Liver (tissue), 8 donors: ENCODE measurements at regions not wholly inside any gene's neighbourhood (a gene's known extent, or its start where the extent isn't known, plus 50 kb on each side); places are given as distances from the start of the nearest gene placed in this dataset.

Source experiments
- DNase-seq: peaks from one replicate; pipeline ENCODE4 v3.0.0-alpha.2; 2017; ENCODE audit warnings: low spot score
- H3K27ac ChIP-seq, 2 donors: one replicate each; pipeline ENCODE4 v1.7.0; 2013; ENCODE audit warnings: inconsistent platforms in 2 of 2, low read length in 2 of 2, control low read depth in 1 of 2, low read depth in 1 of 2, mild to moderate bottlenecking in 1 of 2
- H3K27me3 ChIP-seq, 4 donors: one replicate each; pipeline versions ENCODE4 v1.6.1 to v1.7.0; 2013; ENCODE audit warnings: low read length in 3 of 4, inconsistent platforms in 1 of 4, mild to moderate bottlenecking in 1 of 4, moderate library complexity in 1 of 4; ENCODE audit not compliant: control insufficient read depth in 4 of 4, insufficient read depth in 4 of 4
- H3K36me3 ChIP-seq, 4 donors: one replicate each; pipeline versions ENCODE4 v1.6.1 to v1.7.0; 2013; ENCODE audit warnings: low read length in 3 of 4, mild to moderate bottlenecking in 3 of 4, low read depth in 1 of 4, moderate library complexity in 1 of 4; ENCODE audit not compliant: control insufficient read depth in 4 of 4, insufficient read depth in 3 of 4
- H3K4me1 ChIP-seq, 4 donors: one replicate each; pipeline versions ENCODE4 v1.6.1 to v1.7.0; 2013; ENCODE audit warnings: low read length in 3 of 4, mild to moderate bottlenecking in 3 of 4, moderate library complexity in 1 of 4; ENCODE audit not compliant: control insufficient read depth in 4 of 4, insufficient read depth in 4 of 4
- H3K4me3 ChIP-seq, 3 donors: one replicate each; pipeline versions ENCODE4 v1.6.1 to v1.7.0; 2013; ENCODE audit warnings: low read length in 3 of 3, control low read depth in 1 of 3, low read depth in 1 of 3, mild to moderate bottlenecking in 1 of 3
- H3K9ac ChIP-seq, 2 donors: one replicate each; pipeline ENCODE4 v1.7.0; 2013; ENCODE audit warnings: low read length in 2 of 2, mild to moderate bottlenecking in 2 of 2, moderate library complexity in 2 of 2, control low read depth in 1 of 2, low read depth in 1 of 2
- H3K9me3 ChIP-seq, 4 donors: one replicate each; pipeline versions ENCODE4 v1.6.1 to v1.7.0; 2013; ENCODE audit warnings: low read length in 3 of 4; ENCODE audit not compliant: control insufficient read depth in 4 of 4
- CTCF ChIP-seq: fragments of 150-350 bp; IDR thresholded peaks from 2 replicates; pipeline ENCODE4 v1.5.1; 2017; ENCODE audit warnings: improper control_type of control experiment, low read depth, low read length; ENCODE audit not compliant: missing input control
- EGR1 ChIP-seq, 2 donors: IDR thresholded peaks; 2 replicates each; pipeline ENCODE4 v1.6.1; 2016 to 2018; ENCODE audit warnings: antibody characterized with exemption in 2 of 2, low read depth in 2 of 2
- FOXA2 ChIP-seq: IDR thresholded peaks from 2 replicates; pipeline ENCODE4 v1.6.1; 2016; ENCODE audit warnings: antibody characterized with exemption
- GABPA ChIP-seq, 2 donors: IDR thresholded peaks in 1 of 2; conservative IDR thresholded peaks in 1 of 2; 2 replicates each; pipeline ENCODE4 v1.6.1; 2016; ENCODE audit warnings: antibody characterized with exemption in 2 of 2, mild to moderate bottlenecking in 1 of 2, moderate library complexity in 1 of 2
- HNF4G ChIP-seq: IDR thresholded peaks from 2 replicates; pipeline ENCODE4 v1.6.1; 2016; ENCODE audit warnings: antibody characterized with exemption
- JUND ChIP-seq, 2 donors: IDR thresholded peaks; 2 replicates each; pipeline ENCODE4 v1.6.1; 2016; ENCODE audit warnings: antibody characterized with exemption in 2 of 2
- MAX ChIP-seq: IDR thresholded peaks from 2 replicates; pipeline ENCODE4 v1.6.1; 2016; ENCODE audit warnings: antibody characterized with exemption
- NR2F2 ChIP-seq: IDR thresholded peaks from 2 replicates; pipeline ENCODE4 v1.6.1; 2016; ENCODE audit warnings: antibody characterized with exemption
- RAD21 ChIP-seq, 2 donors: IDR thresholded peaks; 2 replicates each; pipeline ENCODE4 v1.6.1; 2016; ENCODE audit warnings: antibody characterized with exemption in 2 of 2, mild to moderate bottlenecking in 2 of 2
- RXRA ChIP-seq, 2 donors: IDR thresholded peaks; 2 replicates each; pipeline ENCODE4 v1.6.1; 2017 to 2018; ENCODE audit warnings: antibody characterized with exemption in 2 of 2, mild to moderate bottlenecking in 1 of 2
- SP1 ChIP-seq: IDR thresholded peaks from 2 replicates; pipeline ENCODE4 v1.6.1; 2018; ENCODE audit warnings: antibody characterized with exemption, mild to moderate bottlenecking
- YY1 ChIP-seq: IDR thresholded peaks from 2 replicates; pipeline ENCODE4 v1.6.1; 2016; ENCODE audit warnings: antibody characterized with exemption, mild to moderate bottlenecking
- ZBTB33 ChIP-seq: IDR thresholded peaks from 2 replicates; pipeline ENCODE4 v1.6.1; 2016; ENCODE audit warnings: antibody characterized with exemption
- WGBS: extraction: QIAGEN DNeasy Blood & Tissue Kit; methylation state at CpG from one replicate; pipeline ENCODE4 v1.1.7; 2013; 5-methylcytosine and 5-hydroxymethylcytosine counted together
- donor health status: healthy.
- donor health status: healthy.
- donor health status: healthy.
- donor health status: healthy.
- donor health status: healthy.

- no peak for TF ChIP-seq ZBTB33
- no peak for TF ChIP-seq YY1
These were observed 117.0 kb upstream of the GAS1 start (continued) for GRCh38 chr9:87064311-87064710.

- no peak for DNase-seq
- H3K27ac ChIP-seq, result no peak overlapping the region
- H3K4me3 ChIP-seq, result no peak overlapping the region
- no peaks in the 10 kb centered on the region for H3K36me3 ChIP-seq
- H3K27me3 ChIP-seq, result peaks cover 0 to 3% (median under 1%) of the 10 kb centered on the region in 4 donors
- H3K9ac ChIP-seq, result no peak overlapping the region
- WGBS, result 92% methylated on average over 4 of the region's 4 CpGs
- no peak for TF ChIP-seq EGR1 (IDR thresholded peaks at IDR 0.05; ENCODE audit: low read depth in 2 of 2)
- TF ChIP-seq CTCF, result no peak
- no peak for TF ChIP-seq HNF4G
- no peak for TF ChIP-seq ZBTB33
- TF ChIP-seq JUND (IDR thresholded peaks at IDR 0.05), result no peak
- TF ChIP-seq MAX, result no peak
- no peak for TF ChIP-seq GABPA (IDR thresholded peaks at IDR 0.05 in 1 of 2, conservative IDR thresholded peaks at IDR 0.05 in 1 of 2)
- no peaks in the 10 kb centered on the region for H3K9me3 ChIP-seq
- H3K4me1 ChIP-seq, result no peaks in the 10 kb centered on the region
These were observed 118.7 kb upstream of the GAS1 start for GRCh38 chr9:87065981-87066380.

- Histone ChIP-seq H3K27ac (no peak overlapping the region), H3K9ac (no peak overlapping the region), H3K36me3 (no peaks in the 10 kb centered on the region), H3K27me3 (no peaks in the 10 kb centered on the region), H3K4me1 (no peaks in the 10 kb centered on the region), H3K4me3 (no peak overlapping the region), H3K9me3 (no peaks in the 10 kb centered on the region)
- 76% methylated on average over 1 of the region's 1 CpG for WGBS
- no peak for TF ChIP-seq RXRA (IDR thresholded peaks at IDR 0.05)
- no peak for TF ChIP-seq NR2F2
- no peak for TF ChIP-seq MAX
- TF ChIP-seq FOXA2, result no peak
- TF ChIP-seq JUND (IDR thresholded peaks at IDR 0.05), result no peak
- TF ChIP-seq SP1, result no peak
- no peak for TF ChIP-seq RAD21 (IDR thresholded peaks at IDR 0.05)
- TF ChIP-seq YY1, result no peak
- TF ChIP-seq GABPA (IDR thresholded peaks at IDR 0.05 in 1 of 2, conservative IDR thresholded peaks at IDR 0.05 in 1 of 2), result no peak
- no peak for DNase-seq
These were observed 120.1 kb upstream of the GAS1 start for GRCh38 chr9:87067426-87067825.
